ENCODE measurements at regions not wholly inside any gene's neighbourhood (a gene's known extent, or its start where the extent isn't known, plus 50 kb on each side); places are given as distances from the start of the nearest gene placed in this dataset.

GRCh38 chr22:40121461-40121860 is 56.3 kb upstream of the TNRC6B start:
- H4K20me1 ChIP-seq (ENCODE audit: insufficient read depth) = no peaks in the 10 kb centered on the region
- no peaks in the 10 kb centered on the region for H3K27me3 ChIP-seq (ENCODE audit: insufficient read depth, low read depth, low read length)
- peak; percentile 20 for TF ChIP-seq REST (IDR thresholded peaks at IDR 0.05; ENCODE audit: borderline replicate concordance)
- no peak for TF ChIP-seq CTCF (IDR thresholded peaks at IDR 0.05; ENCODE audit: poor library complexity, severe bottlenecking)
- no peak for TF ChIP-seq EZH2 (IDR thresholded peaks at IDR 0.05; ENCODE audit: borderline replicate concordance, insufficient read depth, low read length, poor library complexity, severe bottlenecking)
- TF ChIP-seq POLR2AphosphoS5 (IDR thresholded peaks at IDR 0.05) = peak; percentile 64
- peak; percentile 40 for TF ChIP-seq RAD21 (conservative IDR thresholded peaks at IDR 0.05)
- TF ChIP-seq TAF1 (IDR thresholded peaks at IDR 0.05; ENCODE audit: low read depth) = no peak
- TF ChIP-seq SMC3 (conservative IDR thresholded peaks at IDR 0.05; ENCODE audit: poor library complexity) = peak; percentile 58
- TF ChIP-seq EP300 (conservative IDR thresholded peaks at IDR 0.05; ENCODE audit: poor library complexity, severe bottlenecking) = peak; percentile 74
- TF ChIP-seq MXI1 (conservative IDR thresholded peaks at IDR 0.05; ENCODE audit: poor library complexity, severe bottlenecking) = peak; percentile 46
- no peaks in the 10 kb centered on the region for H3K36me3 ChIP-seq (ENCODE audit: insufficient read depth, low read length)
- H3K79me2 ChIP-seq (replicated peaks; ENCODE audit: insufficient read depth, low read length) = no peaks in the 10 kb centered on the region
- H3K27ac ChIP-seq (ENCODE audit: low read length) = peak overlapping the region; percentile 77
- peak overlapping the region; percentile 42 for H3K4me3 ChIP-seq (ENCODE audit: low read length)
- no peaks in the 10 kb centered on the region for H3K9me3 ChIP-seq (ENCODE audit: low read length)
- no peak overlapping the region for H3K4me2 ChIP-seq (ENCODE audit: low read length)
- no peaks in the 10 kb centered on the region for H3F3A ChIP-seq (ENCODE audit: insufficient read depth, low read length, poor library complexity, severe bottlenecking)
- no peaks in the 10 kb centered on the region for H3K9me2 ChIP-seq (ENCODE audit: insufficient read depth, low read length)
- H2AFZ ChIP-seq (ENCODE audit: low read depth, low read length) = peak overlapping the region; percentile 24
- peak overlapping the region; percentile 46 for H3K9ac ChIP-seq (ENCODE audit: low read length)

- Histone ChIP-seq H3K36me3 (ENCODE audit: insufficient read depth, low read length) (no peaks in the 10 kb centered on the region), H3K9me2 (ENCODE audit: insufficient read depth, low read length) (no peaks in the 10 kb centered on the region), H3K27ac (ENCODE audit: low read length) (no peak overlapping the region), H3K9ac (ENCODE audit: low read length) (no peak overlapping the region), H3K27me3 (ENCODE audit: insufficient read depth, low read depth, low read length) (no peaks in the 10 kb centered on the region), H4K20me1 (ENCODE audit: insufficient read depth) (no peaks in the 10 kb centered on the region), H2AFZ (ENCODE audit: low read depth, low read length) (no peak overlapping the region), H3K9me3 (ENCODE audit: low read length) (no peaks in the 10 kb centered on the region), H3K79me2 (replicated peaks; ENCODE audit: insufficient read depth, low read length) (no peaks in the 10 kb centered on the region), H3F3A (ENCODE audit: insufficient read depth, low read length, poor library complexity, severe bottlenecking) (no peaks in the 10 kb centered on the region), H3K4me2 (ENCODE audit: low read length) (no peak overlapping the region), H3K4me3 (ENCODE audit: low read length) (no peak overlapping the region)
- TF ChIP-seq RAD21 (conservative IDR thresholded peaks at IDR 0.05) (no peak), SMC3 (conservative IDR thresholded peaks at IDR 0.05; ENCODE audit: poor library complexity) (no peak), EZH2 (IDR thresholded peaks at IDR 0.05; ENCODE audit: borderline replicate concordance, insufficient read depth, low read length, poor library complexity, severe bottlenecking) (no peak), TAF1 (IDR thresholded peaks at IDR 0.05; ENCODE audit: low read depth) (no peak), REST (IDR thresholded peaks at IDR 0.05; ENCODE audit: borderline replicate concordance) (no peak)
These were observed 54.9 kb upstream of the TNRC6B start for GRCh38 chr22:40122792-40123191.

Measured in neural cell (in vitro differentiated cells).